HG03354 (cell line): ENCODE measurements at regions not wholly inside any gene's neighbourhood (a gene's known extent, or its start where the extent isn't known, plus 50 kb on each side); places are given as distances from the start of the nearest gene placed in this dataset.

Source experiments
- ATAC-seq: cut with Tn5 transposase; IDR thresholded peaks from one replicate; pipeline ENCODE4 v1.9.1; 2021; ENCODE audit warnings: mild to moderate bottlenecking; ENCODE audit not compliant: unreplicated experiment, poor library complexity, severe bottlenecking

DNA sequence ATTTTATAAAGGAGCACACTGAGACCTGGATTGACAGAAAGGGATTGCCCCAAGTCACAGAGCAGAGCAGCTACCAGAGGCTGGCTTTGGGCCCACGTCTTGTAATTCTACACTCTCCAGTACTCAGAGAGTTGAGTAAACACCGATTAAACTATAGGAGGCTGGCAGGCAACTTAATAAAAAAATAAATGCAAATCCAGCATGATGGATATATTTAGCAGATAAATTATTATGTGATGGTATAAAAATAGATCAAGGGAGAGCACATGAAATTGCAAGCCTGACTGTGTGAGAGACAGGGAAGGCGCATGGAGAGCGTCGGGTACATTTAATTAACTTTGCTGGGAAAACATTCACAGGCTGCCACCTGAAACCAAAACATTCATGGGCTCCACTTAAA lies 87.7 kb upstream of the CCL2 start:
- ATAC-seq = no peak

DNA sequence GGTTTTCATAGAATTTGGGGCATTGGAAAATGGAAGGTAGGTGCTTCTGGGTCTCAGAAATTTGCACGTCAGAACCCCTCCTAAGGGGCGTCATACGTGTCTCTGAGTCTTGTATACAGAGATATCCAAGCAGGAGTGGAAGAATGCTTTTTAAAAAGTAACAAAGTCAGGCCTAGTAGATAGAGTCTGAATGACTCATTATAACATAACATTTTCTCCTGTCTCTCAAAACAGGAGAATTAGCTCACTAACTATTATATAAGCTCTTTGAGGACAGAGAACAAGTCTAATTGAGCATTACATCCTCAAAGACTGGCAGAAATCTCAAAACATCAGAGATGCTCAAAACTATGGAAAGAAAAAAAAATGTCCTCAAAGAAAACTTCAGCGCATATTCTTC lies 86.1 kb upstream of the CCL2 start:
- ATAC-seq = no peak

DNA sequence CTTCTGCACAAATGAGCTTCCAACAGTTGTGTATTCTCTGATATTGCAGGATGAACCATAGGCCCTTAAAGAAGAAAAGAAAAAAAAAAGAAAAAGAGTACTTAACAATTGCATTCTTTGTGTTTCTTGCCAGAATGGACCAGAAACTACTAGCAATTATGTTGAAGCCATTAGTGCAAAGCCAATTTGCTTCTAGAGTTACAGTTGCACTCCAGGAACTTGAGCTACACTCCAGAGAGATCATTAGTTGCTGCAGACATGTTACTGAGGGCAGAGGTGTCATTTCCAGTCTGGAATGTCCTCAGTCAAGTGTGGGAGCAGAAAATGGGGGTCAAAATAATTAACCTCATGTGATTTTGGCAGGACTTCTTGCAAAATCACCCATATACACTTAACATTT lies 85.6 kb upstream of the CCL2 start:
- no peak for ATAC-seq

DNA sequence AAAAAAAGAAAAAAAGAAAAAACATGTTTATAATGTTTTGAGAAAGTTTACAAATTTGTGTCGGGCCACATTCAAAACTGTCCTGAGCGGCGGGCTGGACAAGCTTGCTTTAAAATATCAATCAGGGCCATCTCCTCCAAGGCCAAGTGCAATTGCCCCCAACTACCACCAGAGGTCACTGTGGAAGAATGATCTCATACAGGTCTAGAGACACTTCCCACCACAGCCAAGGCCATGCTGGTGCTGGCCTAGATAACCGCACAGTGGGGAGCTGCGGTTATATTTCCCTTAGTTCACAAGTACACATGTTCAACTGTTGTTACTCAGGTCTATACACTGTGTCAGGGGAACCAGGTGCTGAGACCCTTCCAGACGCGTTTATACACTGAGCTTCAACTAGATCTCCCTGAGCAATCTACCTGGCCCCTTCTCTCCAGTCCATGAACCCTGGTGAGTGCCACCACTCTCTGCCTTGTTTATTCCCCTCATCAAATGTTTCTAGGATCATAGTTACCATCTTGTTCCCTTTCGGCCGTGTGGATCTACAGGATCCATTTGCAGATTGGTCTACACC lies 83.8 kb upstream of the CCL2 start:
- ATAC-seq = peak; percentile 58

DNA sequence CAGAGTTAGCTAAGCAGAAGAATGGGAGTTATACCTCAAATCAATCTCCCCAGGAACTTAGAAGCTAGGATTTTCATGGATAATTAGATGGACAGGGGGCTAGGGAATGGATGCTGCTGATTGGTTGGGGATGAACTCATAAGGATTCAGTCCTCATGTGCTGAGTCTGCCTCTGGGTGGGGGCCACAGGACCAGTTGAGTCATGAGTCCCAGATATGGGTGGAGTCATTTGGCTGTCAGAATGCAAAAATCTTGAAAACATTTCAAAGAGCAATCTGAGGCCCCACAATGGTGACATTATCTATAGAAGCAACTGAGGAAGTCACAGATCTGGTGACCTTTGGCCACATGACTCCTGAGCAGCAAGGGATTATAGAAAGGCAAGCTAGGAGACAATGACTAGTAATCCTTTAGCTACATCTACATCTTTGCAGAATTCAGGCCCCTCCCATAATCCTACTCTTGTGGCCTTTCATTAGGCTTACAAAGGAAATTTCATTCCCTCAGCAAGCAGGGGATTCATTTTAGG lies 82.6 kb upstream of the CCL2 start:
- no peak for ATAC-seq

DNA sequence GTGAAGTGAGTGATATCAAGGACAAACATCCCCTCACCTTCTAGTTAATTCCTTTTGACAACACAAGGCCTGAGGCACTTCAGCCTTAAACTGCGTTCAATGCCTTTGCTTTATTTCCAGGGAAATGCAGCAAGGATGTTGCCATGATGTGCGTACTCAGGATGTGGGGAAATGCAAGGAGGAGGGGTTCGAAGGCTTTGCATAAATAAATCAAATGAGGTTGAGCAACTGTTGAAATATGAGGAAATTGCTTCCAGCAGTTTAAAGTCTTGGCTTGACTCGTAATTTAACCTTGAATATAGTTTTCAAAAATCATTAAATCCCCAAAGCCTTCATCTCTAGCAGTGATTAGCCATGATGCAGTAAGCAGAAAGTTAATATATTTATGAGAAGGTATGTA lies 81.8 kb upstream of the CCL2 start:
- no peak for ATAC-seq

DNA sequence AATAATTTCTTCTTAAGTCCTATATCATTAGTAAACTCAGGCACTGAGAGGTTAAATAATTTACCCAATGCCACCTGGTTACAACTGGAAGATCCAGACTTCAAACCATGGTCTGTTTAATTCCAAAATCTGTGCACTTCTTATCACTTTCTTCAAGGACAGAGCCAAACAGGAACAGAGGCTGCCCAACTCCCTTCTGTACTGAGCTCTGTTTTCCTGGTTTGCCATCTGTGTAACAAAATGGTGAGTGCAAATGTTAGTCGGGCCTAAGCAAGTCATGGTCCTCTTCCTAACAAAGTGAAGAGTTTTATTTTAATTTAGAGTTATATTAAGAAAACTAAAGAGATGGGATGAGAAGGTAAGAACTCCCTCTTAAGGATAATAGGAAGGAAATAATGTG lies 80.6 kb upstream of the CCL2 start:
- ATAC-seq = no peak

DNA sequence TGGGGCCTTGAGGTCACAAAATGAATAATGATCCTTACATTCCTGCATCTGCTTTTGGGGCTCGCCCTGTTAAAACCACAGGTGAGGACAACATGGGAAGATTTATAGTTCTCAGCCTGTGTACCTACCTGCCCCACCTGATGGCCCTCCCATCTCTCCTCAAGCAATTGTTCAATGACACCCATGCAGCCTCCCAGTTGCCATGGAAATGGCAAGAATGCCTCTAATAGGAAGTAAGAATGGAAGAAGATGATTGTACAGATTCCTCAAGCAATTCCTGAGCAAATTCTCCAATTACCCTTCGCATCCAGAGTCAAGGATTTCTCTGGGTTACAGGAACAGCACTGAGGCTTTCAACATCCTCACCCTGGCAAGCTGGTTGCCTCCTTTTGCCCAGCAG lies 78.6 kb upstream of the CCL2 start:
- ATAC-seq = no peak

DNA sequence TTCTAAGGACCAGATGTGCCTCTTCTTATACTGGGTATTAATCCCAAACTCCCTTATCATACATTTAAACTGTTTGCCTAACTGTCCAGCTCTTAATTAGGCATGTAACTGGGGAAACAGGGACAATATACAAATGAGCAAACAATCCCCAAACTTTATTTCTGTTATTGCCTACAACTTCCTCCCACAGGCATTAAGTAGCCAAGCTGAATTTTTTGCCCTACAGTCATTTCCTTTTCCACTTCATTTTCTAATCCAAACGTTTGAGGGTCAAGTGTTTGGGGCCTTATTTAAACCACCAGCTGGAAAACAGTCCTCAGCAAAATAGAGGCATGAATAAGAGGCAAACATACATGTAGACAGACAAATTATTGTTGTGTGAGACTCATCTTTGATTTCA lies 77.4 kb upstream of the CCL2 start:
- ATAC-seq = no peak

DNA sequence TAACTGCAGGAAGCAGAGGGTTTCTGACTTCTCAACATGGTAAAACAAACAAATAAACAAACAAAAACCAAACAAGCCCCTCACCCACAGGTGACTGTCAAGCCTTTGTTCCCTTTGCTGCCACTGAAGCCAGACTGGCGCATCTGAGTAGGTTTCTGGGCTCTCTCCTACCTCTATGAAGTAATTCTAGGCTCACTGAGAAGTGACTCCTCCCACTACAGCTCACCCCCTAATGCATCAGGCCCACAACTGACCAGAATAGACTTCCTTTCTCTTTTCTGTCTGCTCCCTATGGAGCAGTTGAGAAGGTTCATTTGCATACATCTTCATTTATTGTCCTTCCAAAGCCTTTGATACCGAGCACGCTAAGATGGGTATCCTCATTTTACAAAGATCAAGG lies 77.0 kb upstream of the CCL2 start:
- no peak for ATAC-seq

DNA sequence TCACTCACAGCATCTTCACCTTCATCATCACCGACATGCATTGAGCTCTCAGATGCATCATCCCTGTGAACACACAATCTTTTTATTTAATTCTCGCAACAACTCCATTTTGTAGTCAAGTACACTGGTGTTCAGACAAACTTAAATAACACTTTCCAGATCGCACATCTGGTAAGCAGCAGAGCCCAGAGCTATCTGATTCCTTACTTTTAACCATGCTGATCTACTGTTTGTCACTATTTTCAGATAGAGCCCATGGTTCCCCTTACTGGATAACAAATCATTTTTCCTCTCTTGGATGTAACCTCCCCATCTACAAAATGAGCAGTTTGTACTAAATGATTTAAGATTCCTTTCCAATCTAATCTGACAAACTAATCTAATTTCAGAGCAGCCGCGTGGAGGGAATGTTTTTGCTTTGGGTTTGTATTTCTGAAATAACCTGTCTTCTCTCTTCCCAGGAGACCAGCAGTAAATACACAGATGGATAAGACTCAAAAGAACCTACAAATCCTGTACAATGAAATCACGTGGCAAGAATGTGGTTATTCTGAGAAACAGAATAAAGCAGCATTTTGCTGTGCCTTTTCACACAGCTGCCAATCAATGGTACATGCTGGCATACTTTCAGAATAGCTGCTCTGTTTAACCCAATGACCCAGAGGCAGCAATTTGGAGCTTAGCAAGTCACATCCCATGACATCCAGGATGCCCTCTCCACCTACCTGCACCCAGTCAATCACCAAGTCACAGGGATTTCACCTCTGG lies 72.9 kb upstream of the CCL2 start:
- no peak for ATAC-seq

DNA sequence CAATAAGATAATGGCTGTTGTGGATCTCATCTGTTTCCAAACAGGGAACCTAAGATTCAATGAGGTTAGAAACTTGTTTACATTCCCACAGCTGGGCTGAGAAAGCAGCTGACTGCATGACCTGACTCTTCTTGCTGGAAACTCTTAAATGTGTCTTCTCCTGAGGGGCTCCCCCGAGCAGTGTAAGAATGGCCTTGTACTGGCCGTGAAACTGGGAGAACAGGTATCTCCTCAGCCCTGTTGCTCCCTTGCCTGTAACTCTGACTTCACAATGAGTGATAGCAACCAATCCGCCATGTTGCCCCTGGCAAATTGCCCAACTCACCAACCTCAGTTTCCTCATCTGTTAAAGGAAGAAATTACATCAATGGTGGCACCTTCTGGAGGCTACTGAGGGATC lies 59.1 kb upstream of the CCL2 start:
- ATAC-seq = no peak

DNA sequence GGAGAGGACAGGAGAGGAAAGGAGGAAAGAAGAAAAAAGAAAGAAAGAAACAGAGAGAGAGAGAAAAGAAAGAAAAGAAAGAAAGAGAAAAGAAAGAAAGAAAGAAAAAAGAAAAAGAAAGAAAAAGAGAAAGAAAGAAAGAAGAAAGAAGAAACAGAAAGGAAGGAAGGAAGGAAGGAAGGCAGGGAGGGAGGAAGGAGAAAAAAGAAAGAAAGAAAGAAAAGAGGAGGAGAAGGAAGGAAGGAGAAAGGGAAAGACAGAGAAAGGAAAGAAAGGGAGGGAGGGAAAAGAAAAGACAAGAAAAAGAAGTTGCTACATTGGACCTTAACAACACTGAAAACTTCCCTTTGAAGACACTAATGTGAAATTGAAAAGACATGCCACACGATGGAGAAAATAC lies 56.6 kb upstream of the CCL2 start:
- ATAC-seq = no peak

DNA sequence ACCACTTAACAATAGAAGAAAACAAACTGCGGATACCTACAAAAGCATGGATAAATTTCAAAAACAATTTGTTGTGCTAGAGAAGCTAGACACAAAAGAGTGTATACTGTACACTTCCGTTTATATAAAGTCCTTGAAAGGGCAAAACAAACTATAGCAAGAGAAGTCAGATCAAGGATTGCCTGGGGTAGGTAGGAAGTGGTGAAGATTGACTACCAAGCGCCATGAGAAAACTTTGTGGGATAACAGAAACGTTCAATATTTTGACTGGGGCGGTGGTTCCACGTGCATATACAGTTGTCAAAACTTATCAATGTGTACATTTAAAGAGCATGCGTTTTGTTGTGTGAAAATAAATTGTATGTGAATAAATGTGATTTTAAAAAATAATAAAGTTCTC lies 55.6 kb upstream of the CCL2 start:
- ATAC-seq = no peak

DNA sequence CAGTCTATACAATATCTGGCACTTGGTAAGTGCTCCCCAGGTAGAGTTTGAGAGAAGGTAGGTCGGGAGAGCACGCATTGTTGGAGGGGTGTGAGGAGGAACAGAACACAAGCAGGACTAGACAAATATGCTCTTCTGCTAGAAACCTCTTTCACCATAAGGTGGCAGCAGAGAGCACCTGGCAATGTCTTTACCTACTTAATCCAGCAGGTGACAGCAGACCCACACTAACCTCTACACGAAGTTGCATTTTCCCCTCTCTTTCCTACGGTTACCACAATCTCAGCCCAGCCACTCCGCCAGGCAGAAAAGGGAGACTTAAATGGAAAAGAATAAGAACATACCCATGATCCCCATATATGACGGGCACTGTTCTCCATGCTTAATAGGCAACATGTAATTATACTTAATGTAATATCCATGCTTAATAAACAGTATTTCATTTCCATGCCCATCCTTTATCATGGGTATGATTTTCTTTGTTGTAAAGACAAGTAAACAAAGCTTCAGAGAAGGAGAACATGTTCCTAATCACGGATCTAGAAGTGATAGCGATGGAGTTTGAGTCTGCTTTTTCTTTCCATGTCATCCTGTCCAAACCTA lies 55.1 kb upstream of the CCL2 start:
- ATAC-seq = peak; percentile 56

DNA sequence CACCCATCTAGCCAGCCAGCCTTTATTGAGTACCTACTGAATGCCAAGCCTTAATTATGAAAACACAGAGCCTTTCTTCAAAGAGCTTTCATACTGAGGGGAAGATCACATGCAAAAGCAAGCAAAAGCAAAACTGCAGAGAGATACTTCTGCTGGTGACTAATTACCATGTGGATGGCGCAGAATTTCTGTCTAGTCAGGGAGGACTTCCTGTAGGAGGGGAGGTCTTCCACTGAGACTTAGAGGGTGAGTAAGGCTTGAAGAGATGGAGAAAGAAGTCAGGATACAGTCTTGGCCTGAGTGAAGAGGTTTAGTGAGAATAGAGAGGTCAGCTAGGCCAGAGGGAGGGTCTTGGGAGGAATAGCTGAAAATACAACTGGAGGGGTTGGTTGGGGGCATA lies 53.9 kb upstream of the CCL2 start:
- ATAC-seq = no peak

DNA sequence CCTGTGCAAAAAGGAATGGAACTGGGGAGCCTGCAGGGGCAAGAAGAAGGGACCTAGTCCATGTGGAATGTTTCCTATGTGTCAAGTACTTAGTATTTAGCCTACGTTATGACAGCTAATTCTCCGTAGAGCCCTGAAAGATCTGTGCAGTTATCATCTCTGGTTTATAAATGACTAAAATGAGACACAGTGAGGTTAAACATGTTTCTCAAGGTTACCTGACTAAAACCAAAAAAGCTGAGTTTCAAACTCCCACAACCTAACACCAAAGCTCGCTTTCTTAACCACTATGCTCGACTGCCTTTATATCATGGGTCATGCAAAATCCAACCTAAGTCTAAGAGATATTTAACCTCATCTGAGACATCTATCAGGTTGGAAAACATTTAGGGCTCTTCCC lies 53.3 kb upstream of the CCL2 start:
- ATAC-seq = no peak

DNA sequence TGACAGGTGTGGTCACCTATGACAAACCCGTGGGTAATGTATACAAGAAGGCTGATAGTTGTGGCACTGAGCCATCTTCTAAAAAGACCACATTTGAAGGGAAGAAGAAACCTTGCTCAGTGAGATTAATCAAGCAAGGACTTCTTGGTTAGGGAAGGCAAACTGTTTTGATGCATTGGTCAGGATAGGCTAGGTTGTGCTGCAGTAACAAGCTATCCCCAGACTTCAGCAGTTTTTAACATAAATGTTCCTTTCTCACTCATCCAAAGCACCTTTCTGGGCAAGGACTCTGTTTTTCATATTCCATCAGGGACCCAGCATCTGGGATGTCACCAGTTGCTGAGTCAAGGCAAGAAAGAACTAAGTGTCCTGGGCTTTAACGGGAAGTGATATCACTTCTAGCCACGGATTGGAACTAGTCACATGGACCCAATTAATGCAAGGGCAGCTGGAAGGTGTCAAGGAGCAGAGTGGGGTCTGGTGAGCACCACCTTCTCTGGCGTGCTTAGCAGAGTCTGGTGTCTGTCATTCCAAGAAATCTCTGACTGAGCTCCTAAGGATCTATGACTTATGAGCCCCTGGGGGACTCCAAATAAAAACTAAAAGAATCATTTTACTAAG lies 52.0 kb upstream of the CCL2 start:
- no peak for ATAC-seq

DNA sequence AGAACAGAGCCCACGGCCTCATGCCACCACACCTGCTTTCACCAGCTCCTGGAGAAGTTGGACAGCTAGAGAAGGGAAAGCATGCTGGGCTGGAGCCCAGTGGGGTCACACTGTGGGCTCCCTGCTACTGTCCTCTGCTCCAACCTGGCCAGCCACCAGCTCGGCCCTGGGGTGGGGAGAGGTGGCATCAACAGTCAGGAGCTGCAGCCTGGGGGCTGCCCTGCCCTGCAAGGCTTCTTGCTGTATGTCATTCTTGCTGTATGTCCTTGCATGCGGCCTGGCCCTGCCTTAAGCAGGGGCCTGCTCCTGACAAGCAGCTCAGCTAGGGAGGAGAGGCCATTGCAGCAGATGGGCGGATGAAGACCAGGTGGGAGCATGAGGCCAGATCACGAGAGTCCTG lies 50.7 kb upstream of the CCL2 start:
- no peak for ATAC-seq
